Breast epithelium (tissue), 3 donors: ENCODE measurements at regions not wholly inside any gene's neighbourhood (a gene's known extent, or its start where the extent isn't known, plus 50 kb on each side); places are given as distances from the start of the nearest gene placed in this dataset.

ENCODE experiments used
- POLR2AphosphoS5 ChIP-seq, 3 donors: sonication (generic); formaldehyde crosslinking; IDR thresholded peaks; one replicate each; pipeline ENCODE4 v1.6.1; 2017; ENCODE audit warnings: antibody characterized with exemption in 3 of 3
- TF ChIP-seq, protein P1 (sequence below), 3 donors: fragments of 450-650 bp; IDR thresholded peaks; one replicate each; pipeline ENCODE4 v1.5.1; 2016 to 2017; ENCODE audit warnings: antibody characterized with exemption in 3 of 3, mild to moderate bottlenecking in 3 of 3, moderate library complexity in 3 of 3

DNA sequence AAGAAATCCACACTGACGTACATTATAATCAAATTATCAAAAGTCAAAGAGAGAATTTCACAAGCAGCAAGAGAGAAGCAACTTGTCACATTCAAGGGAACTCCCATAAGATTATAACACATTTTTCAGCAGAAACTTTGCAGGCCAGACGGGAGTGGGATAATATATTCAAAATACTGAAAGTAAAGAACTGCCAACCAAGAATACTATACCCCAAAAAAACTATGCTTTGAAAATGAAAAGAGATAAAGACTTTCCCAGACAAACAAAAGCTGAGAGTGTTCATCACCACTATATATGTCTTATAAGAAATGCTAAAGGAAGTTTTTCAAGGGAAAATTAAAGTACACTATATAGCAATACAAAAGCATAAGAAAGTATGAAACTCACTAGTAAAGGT, 91.5 kb upstream of the PPP2R3A start:
- TF ChIP-seq, protein P1, sequence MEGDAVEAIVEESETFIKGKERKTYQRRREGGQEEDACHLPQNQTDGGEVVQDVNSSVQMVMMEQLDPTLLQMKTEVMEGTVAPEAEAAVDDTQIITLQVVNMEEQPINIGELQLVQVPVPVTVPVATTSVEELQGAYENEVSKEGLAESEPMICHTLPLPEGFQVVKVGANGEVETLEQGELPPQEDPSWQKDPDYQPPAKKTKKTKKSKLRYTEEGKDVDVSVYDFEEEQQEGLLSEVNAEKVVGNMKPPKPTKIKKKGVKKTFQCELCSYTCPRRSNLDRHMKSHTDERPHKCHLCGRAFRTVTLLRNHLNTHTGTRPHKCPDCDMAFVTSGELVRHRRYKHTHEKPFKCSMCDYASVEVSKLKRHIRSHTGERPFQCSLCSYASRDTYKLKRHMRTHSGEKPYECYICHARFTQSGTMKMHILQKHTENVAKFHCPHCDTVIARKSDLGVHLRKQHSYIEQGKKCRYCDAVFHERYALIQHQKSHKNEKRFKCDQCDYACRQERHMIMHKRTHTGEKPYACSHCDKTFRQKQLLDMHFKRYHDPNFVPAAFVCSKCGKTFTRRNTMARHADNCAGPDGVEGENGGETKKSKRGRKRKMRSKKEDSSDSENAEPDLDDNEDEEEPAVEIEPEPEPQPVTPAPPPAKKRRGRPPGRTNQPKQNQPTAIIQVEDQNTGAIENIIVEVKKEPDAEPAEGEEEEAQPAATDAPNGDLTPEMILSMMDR (IDR thresholded peaks at IDR 0.05), result no peak
- no peak for TF ChIP-seq POLR2AphosphoS5 (IDR thresholded peaks at IDR 0.05)
